Nephron progenitor cell (in vitro differentiated cells): ENCODE measurements at regions not wholly inside any gene's neighbourhood (a gene's known extent, or its start where the extent isn't known, plus 50 kb on each side); places are given as distances from the start of the nearest gene placed in this dataset.
A peak's percentile ranks its signal among the peaks of the same experiment; 100 is the strongest.

Experiments used
- DNase-seq: peaks from one replicate; pipeline ENCODE4 v3.0.0; 2021
- H3K27ac Mint-ChIP-seq: 2 replicates; pipeline ENCODE4 v1.8.0; 2021; ENCODE audit warnings: mild to moderate bottlenecking, moderate library complexity, mixed read lengths
- H3K27me3 Mint-ChIP-seq: 2 replicates; pipeline ENCODE4 v1.8.0; 2021; ENCODE audit warnings: mild to moderate bottlenecking, low read depth, mixed read lengths; ENCODE audit not compliant: poor library complexity
- H3K36me3 Mint-ChIP-seq: 2 replicates; pipeline ENCODE4 v1.8.0; 2021; ENCODE audit warnings: low read depth, mixed read lengths
- H3K4me1 Mint-ChIP-seq: 2 replicates; pipeline ENCODE4 v1.8.0; 2021; ENCODE audit warnings: mixed read lengths
- H3K4me3 Mint-ChIP-seq: 2 replicates; pipeline ENCODE4 v1.8.0; 2021; ENCODE audit warnings: mild to moderate bottlenecking, moderate library complexity, mixed read lengths
- H3K9me3 Mint-ChIP-seq: 2 replicates; pipeline ENCODE4 v1.8.0; 2021; ENCODE audit warnings: mild to moderate bottlenecking, moderate library complexity, mixed read lengths
- TF ChIP-seq, protein P1 (sequence below): fragments of 200-600 bp; sonication (generic); IDR thresholded peaks from 2 replicates; pipeline ENCODE4 v1.5.0; 2021; ENCODE audit warnings: antibody characterized with exemption

GRCh38 chr5:173411791-173412555 is 83.8 kb upstream of the STC2 start:
- Mint-ChIP-seq H3K4me3 (no peak overlapping the region), H3K9me3 (peaks cover 30% of the 10 kb centered on the region), H3K27me3 (peaks cover 9% of the 10 kb centered on the region), H3K27ac (no peak overlapping the region), H3K36me3 (no peaks in the 10 kb centered on the region), H3K4me1 (peaks cover 14% of the 10 kb centered on the region)
- TF ChIP-seq, protein P1, sequence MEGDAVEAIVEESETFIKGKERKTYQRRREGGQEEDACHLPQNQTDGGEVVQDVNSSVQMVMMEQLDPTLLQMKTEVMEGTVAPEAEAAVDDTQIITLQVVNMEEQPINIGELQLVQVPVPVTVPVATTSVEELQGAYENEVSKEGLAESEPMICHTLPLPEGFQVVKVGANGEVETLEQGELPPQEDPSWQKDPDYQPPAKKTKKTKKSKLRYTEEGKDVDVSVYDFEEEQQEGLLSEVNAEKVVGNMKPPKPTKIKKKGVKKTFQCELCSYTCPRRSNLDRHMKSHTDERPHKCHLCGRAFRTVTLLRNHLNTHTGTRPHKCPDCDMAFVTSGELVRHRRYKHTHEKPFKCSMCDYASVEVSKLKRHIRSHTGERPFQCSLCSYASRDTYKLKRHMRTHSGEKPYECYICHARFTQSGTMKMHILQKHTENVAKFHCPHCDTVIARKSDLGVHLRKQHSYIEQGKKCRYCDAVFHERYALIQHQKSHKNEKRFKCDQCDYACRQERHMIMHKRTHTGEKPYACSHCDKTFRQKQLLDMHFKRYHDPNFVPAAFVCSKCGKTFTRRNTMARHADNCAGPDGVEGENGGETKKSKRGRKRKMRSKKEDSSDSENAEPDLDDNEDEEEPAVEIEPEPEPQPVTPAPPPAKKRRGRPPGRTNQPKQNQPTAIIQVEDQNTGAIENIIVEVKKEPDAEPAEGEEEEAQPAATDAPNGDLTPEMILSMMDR = no peak
- no peak for DNase-seq

DNA sequence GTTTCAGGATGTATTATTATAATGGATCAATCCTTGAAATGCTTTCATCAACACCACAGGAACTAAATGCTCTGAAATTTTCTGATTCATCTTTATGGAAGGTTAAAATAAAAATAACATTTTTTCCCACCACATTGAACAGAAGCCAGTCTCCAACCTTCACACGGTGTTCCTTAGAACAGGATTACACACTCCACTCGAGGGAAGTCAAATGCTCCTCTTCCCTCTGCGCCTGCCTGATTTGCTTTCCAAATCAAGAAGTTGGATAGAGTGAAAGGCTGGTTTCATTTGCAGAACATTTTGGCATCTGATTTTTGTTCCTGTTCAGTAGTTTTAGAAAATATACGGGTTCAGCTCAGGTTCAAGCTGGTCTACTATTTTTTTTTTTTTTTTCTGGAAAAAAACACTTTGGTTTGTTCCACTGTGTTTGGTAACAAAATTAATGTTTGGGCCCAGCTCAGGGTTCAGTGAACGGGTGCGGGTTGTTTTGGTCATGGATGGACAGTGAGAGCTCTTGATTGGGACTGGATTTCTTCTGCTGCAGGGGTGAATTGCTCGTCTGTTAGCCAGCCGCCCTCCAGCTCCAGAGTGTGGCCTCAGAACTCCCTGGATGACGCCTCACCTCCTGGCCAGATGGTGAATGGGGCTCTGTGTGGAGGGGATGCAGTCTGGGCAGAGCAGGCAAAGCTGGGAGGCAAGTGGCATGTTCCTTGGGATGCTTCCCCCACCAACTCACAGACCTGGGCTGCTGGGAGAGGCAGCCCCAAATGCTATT is 82.4 kb upstream of the STC2 start:
- Mint-ChIP-seq H3K4me3 (no peak overlapping the region), H3K27me3 (peaks cover 9% of the 10 kb centered on the region), H3K4me1 (peaks cover 14% of the 10 kb centered on the region), H3K27ac (peak overlapping the region; percentile 88), H3K36me3 (no peaks in the 10 kb centered on the region), H3K9me3 (peaks cover 18% of the 10 kb centered on the region)
- TF ChIP-seq, protein P1 = no peak
- no peak for DNase-seq

DNA sequence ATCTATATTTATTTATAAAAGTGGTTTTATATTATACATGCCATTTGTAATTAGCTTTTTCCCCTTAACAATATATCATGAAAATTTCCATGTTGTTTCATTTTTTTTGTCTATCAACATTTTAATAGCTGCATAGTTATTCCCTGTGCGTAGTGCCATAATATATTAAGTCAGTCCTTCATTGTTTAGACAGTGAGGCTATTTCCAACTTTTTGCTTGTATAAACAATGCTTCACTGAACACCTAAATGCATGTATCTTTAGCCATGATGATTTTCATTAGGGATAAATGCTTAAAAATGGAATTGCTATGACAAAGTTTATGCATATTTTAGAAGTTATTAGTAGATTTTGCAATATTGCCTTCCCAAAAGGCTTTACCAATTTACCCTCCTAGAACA is 80.7 kb upstream of the STC2 start:
- H3K4me1 Mint-ChIP-seq = peaks cover 14% of the 10 kb centered on the region
- peaks cover 16% of the 10 kb centered on the region for H3K9me3 Mint-ChIP-seq
- no peak overlapping the region for H3K4me3 Mint-ChIP-seq
- H3K27me3 Mint-ChIP-seq = peaks cover 7% of the 10 kb centered on the region
- TF ChIP-seq, protein P1 = no peak
- no peak overlapping the region for H3K27ac Mint-ChIP-seq
- no peak for DNase-seq
- no peaks in the 10 kb centered on the region for H3K36me3 Mint-ChIP-seq

DNA sequence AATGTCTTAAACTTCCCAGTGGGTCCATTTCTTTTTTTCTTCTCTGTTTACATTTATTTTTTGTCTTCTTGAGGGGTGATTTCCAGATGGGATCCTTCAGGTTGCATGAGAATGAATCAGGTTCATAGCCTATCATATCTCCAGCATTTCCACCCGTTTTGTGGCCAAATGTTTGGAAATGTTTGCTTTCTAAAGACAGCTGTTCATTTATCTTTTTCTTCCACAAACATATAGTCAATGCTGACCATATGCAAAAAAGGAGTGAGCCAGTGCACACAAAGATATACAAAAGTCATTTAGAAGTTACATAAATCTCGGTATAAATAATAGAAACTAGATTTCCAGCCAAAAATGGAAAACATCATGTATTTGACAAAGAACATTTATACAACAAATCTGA is 71.6 kb upstream of the STC2 start:
- Mint-ChIP-seq H3K4me1 (peaks cover 4% of the 10 kb centered on the region), H3K27me3 (peaks cover 12% of the 10 kb centered on the region), H3K36me3 (no peaks in the 10 kb centered on the region), H3K27ac (no peak overlapping the region), H3K4me3 (no peak overlapping the region), H3K9me3 (peaks cover 7% of the 10 kb centered on the region)
- TF ChIP-seq, protein P1 = no peak
- DNase-seq = no peak

DNA sequence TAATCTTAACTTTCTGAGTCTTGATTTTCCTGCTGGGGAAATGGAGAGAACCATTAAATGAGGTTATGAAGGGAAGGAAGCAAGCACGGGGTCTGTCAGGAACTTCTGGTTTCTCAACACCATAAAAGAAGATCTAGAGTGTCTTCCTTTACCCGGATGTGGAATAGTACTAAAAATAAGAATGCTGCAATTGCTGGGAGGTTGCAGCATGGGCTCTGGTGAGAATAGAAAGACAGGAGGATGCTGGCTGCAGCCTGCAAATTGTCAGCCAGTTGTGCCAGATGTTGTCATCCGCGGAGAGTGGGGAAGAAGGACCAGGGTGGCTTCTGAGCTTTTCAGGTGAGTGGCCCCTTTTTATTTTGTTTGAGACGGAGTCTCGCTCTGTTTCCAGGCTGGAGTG is 69.3 kb upstream of the STC2 start:
- Mint-ChIP-seq H3K36me3 (no peaks in the 10 kb centered on the region), H3K27ac (no peak overlapping the region), H3K4me3 (no peak overlapping the region), H3K9me3 (peaks cover 28% of the 10 kb centered on the region), H3K4me1 (peaks cover 4% of the 10 kb centered on the region), H3K27me3 (peaks cover 19% of the 10 kb centered on the region)
- DNase-seq = no peak
- TF ChIP-seq, protein P1 = no peak
